Dermis microvascular lymphatic vessel endothelial cell (primary cell): ENCODE measurements at regions not wholly inside any gene's neighbourhood (a gene's known extent, or its start where the extent isn't known, plus 50 kb on each side); places are given as distances from the start of the nearest gene placed in this dataset.
"Not testable (repeated sequence)": the region's sequence is repeated elsewhere in the genome, so short reads cannot be mapped to it uniquely, and the experiment has no call there.

Experiments used
- DNase-seq, 2 donors: peaks; one replicate each; pipeline versions ENCODE4 v3.0.0 to v3.0.0-alpha.2; 2010; ENCODE audit warnings: low read depth in 2 of 2

GRCh38 chr15:30470601-30471365 lies 56.7 kb upstream of the GOLGA8R start:
- not testable (repeated sequence) for DNase-seq

GRCh38 chr15:30471366-30471749 lies 57.3 kb upstream of the GOLGA8R start:
- not testable (repeated sequence) for DNase-seq

- not testable (repeated sequence) for DNase-seq
Observed at GRCh38 chr15:30471817-30472551, 57.9 kb upstream of the GOLGA8R start.

GRCh38 chr15:30484887-30485286 lies 67.0 kb upstream of the GOLGA8Q start:
- peak in 1 of 2 donors; percentile 35 for DNase-seq

GRCh38 chr15:30489237-30489636 lies 62.6 kb upstream of the GOLGA8Q start:
- DNase-seq, result not testable (repeated sequence)

- not testable (repeated sequence) for DNase-seq
Observed at GRCh38 chr15:30490334-30490733, 61.5 kb upstream of the GOLGA8Q start.

- DNase-seq, result not testable (repeated sequence)
Observed at GRCh38 chr15:30493947-30494346, 57.9 kb upstream of the GOLGA8Q start.

- DNase-seq, result not testable (repeated sequence)
Observed at GRCh38 chr15:30497275-30497674, 54.6 kb upstream of the GOLGA8Q start.

GRCh38 chr15:30499233-30499632 lies 52.6 kb upstream of the GOLGA8Q start:
- not testable (repeated sequence) for DNase-seq

- not testable (repeated sequence) for DNase-seq
Observed at GRCh38 chr15:30500511-30500910, 51.3 kb upstream of the GOLGA8Q start.
